ENCODE measurements at regions not wholly inside any gene's neighbourhood (a gene's known extent, or its start where the extent isn't known, plus 50 kb on each side); places are given as distances from the start of the nearest gene placed in this dataset.

DNA sequence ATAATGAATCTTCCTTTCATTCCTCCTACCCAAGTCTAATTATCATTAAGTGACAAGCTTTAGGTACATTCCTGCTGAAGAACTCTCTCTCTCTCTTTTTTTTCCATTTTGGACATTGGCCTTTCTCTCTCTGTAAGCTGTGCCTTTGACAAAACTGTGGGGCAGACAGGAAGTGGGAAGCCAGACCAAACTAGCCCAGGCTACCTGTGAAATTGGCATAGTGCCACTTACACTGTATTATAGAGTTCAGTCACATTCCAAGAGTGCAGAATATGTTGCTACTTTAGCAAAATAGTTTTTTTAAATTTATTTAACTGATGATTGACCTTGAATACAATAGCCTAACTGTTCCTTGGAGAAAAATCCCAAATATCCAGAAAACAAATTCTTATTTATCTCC is 381.5 kb upstream of the ETAA1 start:
- Histone ChIP-seq H3K9me3 (ENCODE audit: insufficient read depth, low read depth) (no peaks in the 10 kb centered on the region), H3K4me3 (no peak overlapping the region), H3K36me3 (ENCODE audit: low read depth) (no peaks in the 10 kb centered on the region), H2AFZ (no peak overlapping the region), H4K20me1 (ENCODE audit: insufficient read depth) (no peaks in the 10 kb centered on the region), H3F3A (ENCODE audit: insufficient read depth, low read depth) (no peaks in the 10 kb centered on the region), H3K27me3 (ENCODE audit: insufficient read depth, low read depth) (no peaks in the 10 kb centered on the region), H3K79me2 (ENCODE audit: low read depth) (no peaks in the 10 kb centered on the region), H3K9me2 (ENCODE audit: insufficient read depth) (no peaks in the 10 kb centered on the region), H3K4me1 (replicated peaks; ENCODE audit: insufficient read depth) (no peaks in the 10 kb centered on the region), H3K27ac (no peak overlapping the region), H3K4me2 (no peak overlapping the region)
- ChIA-PET CTCF (no interaction called here), POLR2A (ENCODE audit: unreplicated experiment) (interaction anchor here (0.7 kb wide), 1 partner anchor 254 kb away, joined by 5 read pairs; no protein-coding TSS in a partner anchor)
- intact Hi-C loops (cut with micrococcal nuclease; ENCODE audit: unreplicated experiment), result no loop called here
- BruUV-seq (replicated peaks), result no TSS peak
- no peak for DNase-seq
- no peak for TF ChIP-seq EZH2 (IDR thresholded peaks at IDR 0.05; ENCODE audit: low read depth)
- TF ChIP-seq, protein P1, sequence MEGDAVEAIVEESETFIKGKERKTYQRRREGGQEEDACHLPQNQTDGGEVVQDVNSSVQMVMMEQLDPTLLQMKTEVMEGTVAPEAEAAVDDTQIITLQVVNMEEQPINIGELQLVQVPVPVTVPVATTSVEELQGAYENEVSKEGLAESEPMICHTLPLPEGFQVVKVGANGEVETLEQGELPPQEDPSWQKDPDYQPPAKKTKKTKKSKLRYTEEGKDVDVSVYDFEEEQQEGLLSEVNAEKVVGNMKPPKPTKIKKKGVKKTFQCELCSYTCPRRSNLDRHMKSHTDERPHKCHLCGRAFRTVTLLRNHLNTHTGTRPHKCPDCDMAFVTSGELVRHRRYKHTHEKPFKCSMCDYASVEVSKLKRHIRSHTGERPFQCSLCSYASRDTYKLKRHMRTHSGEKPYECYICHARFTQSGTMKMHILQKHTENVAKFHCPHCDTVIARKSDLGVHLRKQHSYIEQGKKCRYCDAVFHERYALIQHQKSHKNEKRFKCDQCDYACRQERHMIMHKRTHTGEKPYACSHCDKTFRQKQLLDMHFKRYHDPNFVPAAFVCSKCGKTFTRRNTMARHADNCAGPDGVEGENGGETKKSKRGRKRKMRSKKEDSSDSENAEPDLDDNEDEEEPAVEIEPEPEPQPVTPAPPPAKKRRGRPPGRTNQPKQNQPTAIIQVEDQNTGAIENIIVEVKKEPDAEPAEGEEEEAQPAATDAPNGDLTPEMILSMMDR (conservative IDR thresholded peaks at IDR 0.05), result no peak

- CTCF ChIA-PET, result no interaction called here
- no peak overlapping the region for H2AFZ ChIP-seq
Observed at GRCh38 chr2:67018301-67018700, 378.8 kb upstream of the ETAA1 start.

GRCh38 chr2:67032076-67032475 is 365.1 kb upstream of the ETAA1 start:
- BruUV-seq (replicated peaks), result no TSS peak
- no peak overlapping the region for H2AFZ ChIP-seq
- DNase-seq, result no peak
- POLR2A ChIA-PET (ENCODE audit: unreplicated experiment), result no interaction called here
- CTCF ChIA-PET, result no interaction called here
- H3K27me3 ChIP-seq (ENCODE audit: insufficient read depth, low read depth), result no peaks in the 10 kb centered on the region
- no peaks in the 10 kb centered on the region; the same call in 1 of the 2 replicates for H3K9me3 ChIP-seq (ENCODE audit: insufficient read depth, low read depth)
- H3K36me3 ChIP-seq (ENCODE audit: low read depth), result no peaks in the 10 kb centered on the region
- no peaks in the 10 kb centered on the region for H3K79me2 ChIP-seq (ENCODE audit: low read depth)
- H3K9me2 ChIP-seq (ENCODE audit: insufficient read depth), result peaks cover 3% of the 10 kb centered on the region; the same call in 1 of the 2 replicates
- TF ChIP-seq EZH2 (IDR thresholded peaks at IDR 0.05; ENCODE audit: low read depth), result no peak
- TF ChIP-seq, protein P1 (conservative IDR thresholded peaks at IDR 0.05), result no peak
- no peak overlapping the region for H3K4me3 ChIP-seq
- H3F3A ChIP-seq (ENCODE audit: insufficient read depth, low read depth), result no peaks in the 10 kb centered on the region
- intact Hi-C loops (cut with micrococcal nuclease; ENCODE audit: unreplicated experiment), result no loop called here
- no peak overlapping the region for H3K27ac ChIP-seq
- H3K4me2 ChIP-seq, result no peak overlapping the region
- H3K4me1 ChIP-seq (replicated peaks; ENCODE audit: insufficient read depth), result no peaks in the 10 kb centered on the region
- no peaks in the 10 kb centered on the region for H4K20me1 ChIP-seq (ENCODE audit: insufficient read depth)

More at GRCh38 chr2:67018301-67018700, 378.8 kb upstream of the ETAA1 start:
- Histone ChIP-seq H3K4me3 (no peak overlapping the region), H3K9me3 (ENCODE audit: insufficient read depth, low read depth) (no peaks in the 10 kb centered on the region), H3K4me1 (replicated peaks; ENCODE audit: insufficient read depth) (no peaks in the 10 kb centered on the region), H3K9me2 (ENCODE audit: insufficient read depth) (no peaks in the 10 kb centered on the region), H3K27me3 (ENCODE audit: insufficient read depth, low read depth) (no peaks in the 10 kb centered on the region), H3K27ac (no peak overlapping the region), H3F3A (ENCODE audit: insufficient read depth, low read depth) (no peaks in the 10 kb centered on the region), H4K20me1 (ENCODE audit: insufficient read depth) (no peaks in the 10 kb centered on the region), H3K4me2 (no peak overlapping the region), H3K79me2 (ENCODE audit: low read depth) (no peaks in the 10 kb centered on the region), H3K36me3 (ENCODE audit: low read depth) (no peaks in the 10 kb centered on the region)
- intact Hi-C loops (cut with micrococcal nuclease; ENCODE audit: unreplicated experiment), result no loop called here
- no peak for DNase-seq
- no TSS peak for BruUV-seq (replicated peaks)
- TF ChIP-seq, protein P1 (conservative IDR thresholded peaks at IDR 0.05), result no peak
- TF ChIP-seq EZH2 (IDR thresholded peaks at IDR 0.05; ENCODE audit: low read depth), result no peak
- POLR2A ChIA-PET (ENCODE audit: unreplicated experiment), result no interaction called here
